Neural progenitor cell (in vitro differentiated cells): ENCODE measurements at regions not wholly inside any gene's neighbourhood (a gene's known extent, or its start where the extent isn't known, plus 50 kb on each side); places are given as distances from the start of the nearest gene placed in this dataset.

Experiments used
- EZH2phosphoT487 ChIP-seq: fragments of 200-600 bp; sonication (generic); IDR thresholded peaks from 2 replicates; pipeline ENCODE4 v1.6.1; 2017; ENCODE audit warnings: antibody characterized with exemption
- TF ChIP-seq, protein P1 (sequence below): fragments of 200-600 bp; sonication (generic); IDR thresholded peaks from 2 replicates; pipeline ENCODE4 v1.5.1; 2017; ENCODE audit warnings: antibody characterized with exemption, mild to moderate bottlenecking

DNA sequence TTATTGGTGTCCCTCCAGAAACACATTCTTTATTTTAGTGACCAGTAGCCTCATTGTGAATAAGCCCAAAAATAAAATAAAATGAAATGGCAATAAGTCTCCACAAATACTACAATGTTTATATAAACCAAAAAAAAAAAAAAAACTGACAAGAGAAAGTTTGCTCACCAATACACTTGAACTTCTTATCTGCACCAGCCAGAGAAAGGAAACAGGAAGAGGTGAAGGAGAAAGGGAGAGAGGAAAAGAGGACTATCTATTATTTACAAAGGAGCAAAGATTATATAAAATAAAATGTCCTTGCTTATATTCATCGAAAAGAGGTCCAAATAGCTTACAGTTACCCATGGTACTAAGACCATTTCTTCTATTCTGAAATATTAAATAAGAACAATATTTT, 176.4 kb upstream of the CCNG1 start:
- TF ChIP-seq, protein P1, sequence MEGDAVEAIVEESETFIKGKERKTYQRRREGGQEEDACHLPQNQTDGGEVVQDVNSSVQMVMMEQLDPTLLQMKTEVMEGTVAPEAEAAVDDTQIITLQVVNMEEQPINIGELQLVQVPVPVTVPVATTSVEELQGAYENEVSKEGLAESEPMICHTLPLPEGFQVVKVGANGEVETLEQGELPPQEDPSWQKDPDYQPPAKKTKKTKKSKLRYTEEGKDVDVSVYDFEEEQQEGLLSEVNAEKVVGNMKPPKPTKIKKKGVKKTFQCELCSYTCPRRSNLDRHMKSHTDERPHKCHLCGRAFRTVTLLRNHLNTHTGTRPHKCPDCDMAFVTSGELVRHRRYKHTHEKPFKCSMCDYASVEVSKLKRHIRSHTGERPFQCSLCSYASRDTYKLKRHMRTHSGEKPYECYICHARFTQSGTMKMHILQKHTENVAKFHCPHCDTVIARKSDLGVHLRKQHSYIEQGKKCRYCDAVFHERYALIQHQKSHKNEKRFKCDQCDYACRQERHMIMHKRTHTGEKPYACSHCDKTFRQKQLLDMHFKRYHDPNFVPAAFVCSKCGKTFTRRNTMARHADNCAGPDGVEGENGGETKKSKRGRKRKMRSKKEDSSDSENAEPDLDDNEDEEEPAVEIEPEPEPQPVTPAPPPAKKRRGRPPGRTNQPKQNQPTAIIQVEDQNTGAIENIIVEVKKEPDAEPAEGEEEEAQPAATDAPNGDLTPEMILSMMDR = no peak
- TF ChIP-seq EZH2phosphoT487 = no peak
